ENCODE measurements at regions not wholly inside any gene's neighbourhood (a gene's known extent, or its start where the extent isn't known, plus 50 kb on each side); places are given as distances from the start of the nearest gene placed in this dataset.
A peak's percentile ranks its signal among the peaks of the same experiment; 100 is the strongest.

GRCh38 chr15:87609474-87609873 is 647.1 kb downstream of the NTRK3 start:
- TF ChIP-seq POLR2A (IDR thresholded peaks at IDR 0.05), result no peak
- TF ChIP-seq EP300 (IDR thresholded peaks at IDR 0.05), result no peak
- no peak for TF ChIP-seq POLR2AphosphoS5 (IDR thresholded peaks at IDR 0.05)
- no peak for TF ChIP-seq CTCF (IDR thresholded peaks at IDR 0.05)
- no peak overlapping the region for H3K27ac ChIP-seq
- peak in 1 of 2 donors; percentile 48 for DNase-seq
- no peak overlapping the region for H3K4me3 ChIP-seq
- no peaks in the 10 kb centered on the region for H3K9me3 ChIP-seq
- H3K27me3 ChIP-seq, result no peaks in the 10 kb centered on the region
- H3K36me3 ChIP-seq, result no peaks in the 10 kb centered on the region
- intact Hi-C loops (cut with DNase I; ENCODE audit: low total_unique reads), result no loop called here
- 18 to 50% (median 25%) methylated on average over 1 of the region's 1 CpG for WGBS, 5 donors
- no peaks in the 10 kb centered on the region for H3K4me1 ChIP-seq

DNA sequence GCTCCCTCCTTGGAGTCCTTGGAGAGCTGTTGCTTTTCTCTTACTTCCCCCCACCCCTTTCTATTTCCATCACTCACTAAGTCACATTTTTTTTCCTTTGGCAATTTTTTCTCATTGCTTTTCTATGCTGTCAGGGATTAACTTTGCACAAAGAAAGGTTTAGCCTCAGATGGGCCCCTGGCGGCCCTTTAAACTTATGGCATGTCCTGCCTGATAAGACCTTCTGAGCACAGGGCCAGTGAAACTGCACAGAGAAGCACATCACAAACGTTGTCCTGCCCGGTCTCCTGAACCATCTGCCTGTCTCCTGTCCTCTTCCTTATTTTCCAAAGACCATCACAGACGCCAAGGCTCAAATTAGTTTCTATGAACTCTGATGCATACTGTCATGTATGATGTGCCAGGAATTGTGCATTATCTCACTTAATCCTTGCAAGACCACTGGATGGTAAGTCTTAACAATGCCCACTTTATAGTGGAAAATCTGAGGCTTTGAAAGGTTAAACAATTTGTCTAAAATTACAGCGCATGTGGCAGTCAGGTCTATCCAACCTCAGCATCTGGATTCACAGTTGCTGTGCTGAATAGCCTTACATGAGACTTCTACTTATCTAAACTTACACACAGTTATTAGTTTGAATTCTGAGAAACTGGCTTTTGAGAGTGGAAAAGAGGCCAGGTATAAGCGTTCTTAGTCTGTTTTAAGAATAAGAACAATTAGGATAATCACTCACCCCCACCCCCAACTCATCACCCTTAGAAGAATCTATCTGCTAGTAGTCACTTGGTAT is 648.1 kb downstream of the NTRK3 start:
- Histone ChIP-seq H3K36me3 (no peaks in the 10 kb centered on the region), H3K27ac (no peak overlapping the region), H3K9me3 (no peaks in the 10 kb centered on the region), H3K4me1 (no peaks in the 10 kb centered on the region), H3K4me3 (no peak overlapping the region), H3K27me3 (no peaks in the 10 kb centered on the region)
- intact Hi-C loops (cut with DNase I; ENCODE audit: low total_unique reads), result no loop called here
- DNase-seq, result no peak
- no peak for TF ChIP-seq POLR2A (IDR thresholded peaks at IDR 0.05)
- no peak for TF ChIP-seq POLR2AphosphoS5 (IDR thresholded peaks at IDR 0.05)
- TF ChIP-seq EP300 (IDR thresholded peaks at IDR 0.05), result no peak
- no peak for TF ChIP-seq CTCF (IDR thresholded peaks at IDR 0.05)
- 68 to 73% (median 70%) methylated on average over 6 of the region's 6 CpGs for WGBS, 5 donors

- H3K9me3 ChIP-seq, result no peaks in the 10 kb centered on the region
- H3K4me3 ChIP-seq, result no peak overlapping the region
- 40 to 79% (median 62%) methylated on average over 1 of the region's 1 CpG for WGBS, 5 donors
- H3K27ac ChIP-seq, result no peak overlapping the region
- DNase-seq, result no peak
- TF ChIP-seq POLR2AphosphoS5 (IDR thresholded peaks at IDR 0.05), result no peak
- no peaks in the 10 kb centered on the region for H3K4me1 ChIP-seq
- H3K36me3 ChIP-seq, result no peaks in the 10 kb centered on the region
- no peaks in the 10 kb centered on the region for H3K27me3 ChIP-seq
- intact Hi-C loops (cut with DNase I; ENCODE audit: low total_unique reads), result no loop called here
Observed at GRCh38 chr15:87606971-87607370, 649.6 kb downstream of the NTRK3 start.

DNA sequence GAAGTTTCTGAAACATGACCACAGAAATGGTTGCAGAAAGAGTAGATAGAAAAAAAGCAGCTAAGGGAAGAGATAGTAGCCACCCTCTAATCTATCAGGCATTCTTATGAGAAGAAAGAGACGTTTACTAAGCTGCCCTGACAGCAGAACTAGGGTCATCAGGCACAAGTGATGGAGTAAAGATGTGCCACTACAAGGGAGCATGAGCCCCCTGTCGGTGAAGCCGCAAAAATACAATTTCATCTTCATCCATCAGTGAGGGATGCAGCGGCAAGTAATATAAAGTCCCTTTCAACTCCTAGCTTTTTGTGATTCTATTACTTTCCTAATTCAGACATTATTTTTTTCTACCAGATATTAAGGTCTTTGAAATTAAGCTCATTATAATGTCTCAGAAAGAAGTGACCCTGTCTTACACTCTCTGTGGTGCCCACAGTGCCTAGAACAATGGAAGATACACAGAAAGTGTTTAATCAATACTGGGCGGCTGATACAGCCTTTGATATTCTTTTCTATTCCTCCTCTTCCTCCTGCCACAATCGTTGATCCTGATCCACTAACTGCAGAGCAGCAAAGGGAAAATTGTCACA is 651.6 kb downstream of the NTRK3 start:
- DNase-seq, result peak in 1 of 2 donors; percentile 18
- Histone ChIP-seq H3K9me3 (no peaks in the 10 kb centered on the region), H3K4me1 (no peaks in the 10 kb centered on the region), H3K27ac (no peak overlapping the region), H3K4me3 (no peak overlapping the region), H3K36me3 (no peaks in the 10 kb centered on the region), H3K27me3 (no peaks in the 10 kb centered on the region)
- TF ChIP-seq POLR2AphosphoS5 (IDR thresholded peaks at IDR 0.05), result no peak
- TF ChIP-seq POLR2A (IDR thresholded peaks at IDR 0.05), result no peak
- no peak for TF ChIP-seq EP300 (IDR thresholded peaks at IDR 0.05)
- TF ChIP-seq CTCF (IDR thresholded peaks at IDR 0.05), result no peak
- intact Hi-C loops (cut with DNase I; ENCODE audit: low total_unique reads), result no loop called here
- WGBS, 5 donors, result 18 to 29% (median 24%) methylated on average over 6 of the region's 6 CpGs

DNA sequence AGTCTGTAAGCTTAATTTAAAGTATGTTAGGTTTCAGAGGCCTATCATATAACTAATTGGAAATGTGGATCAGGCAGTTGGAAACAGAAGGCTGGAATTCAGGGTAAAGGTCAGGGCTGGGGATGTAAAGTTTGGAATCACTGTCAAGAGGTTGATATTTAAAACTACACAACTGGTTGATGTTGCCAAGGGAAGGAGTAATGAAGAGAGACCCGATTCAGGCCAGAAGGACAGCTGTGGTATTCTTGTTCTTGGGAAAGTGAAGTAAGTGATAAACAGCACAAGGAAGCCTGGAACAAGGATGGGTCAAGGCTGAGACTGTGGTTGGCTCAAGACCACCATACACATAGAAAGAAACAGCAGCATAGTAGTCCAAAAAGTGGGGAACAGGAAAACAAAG is 654.2 kb downstream of the NTRK3 start:
- intact Hi-C loops (cut with DNase I; ENCODE audit: low total_unique reads), result no loop called here
- Histone ChIP-seq H3K27ac (no peak overlapping the region), H3K9me3 (no peaks in the 10 kb centered on the region), H3K4me1 (no peaks in the 10 kb centered on the region), H3K36me3 (no peaks in the 10 kb centered on the region), H3K4me3 (no peak overlapping the region), H3K27me3 (no peaks in the 10 kb centered on the region)
- no peak for TF ChIP-seq POLR2A (IDR thresholded peaks at IDR 0.05)
- TF ChIP-seq CTCF (IDR thresholded peaks at IDR 0.05), result no peak
- no peak for TF ChIP-seq EP300 (IDR thresholded peaks at IDR 0.05)
- no peak for TF ChIP-seq POLR2AphosphoS5 (IDR thresholded peaks at IDR 0.05)
- DNase-seq, result no peak
- 36 to 77% (median 63%) methylated on average over 1 of the region's 1 CpG for WGBS, 5 donors
